A549 (cell line): ENCODE measurements at regions not wholly inside any gene's neighbourhood (a gene's known extent, or its start where the extent isn't known, plus 50 kb on each side); places are given as distances from the start of the nearest gene placed in this dataset.

Experiments
- CEBPB ChIP-seq, 2 experiments: fragments of >200 bp in 1 of 2; sonication (Bioruptor Twin) in 1 of 2; formaldehyde crosslinking in 1 of 2; IDR thresholded peaks; 2 replicates each; pipeline ENCODE4 v1.6.1; 2012 to 2016
- FOSL2 ChIP-seq, 2 experiments: fragments of 450-650 bp in 1 of 2; fragments of >200 bp in 1 of 2; sonication (Bioruptor Twin) in 1 of 2; formaldehyde crosslinking; IDR thresholded peaks; 2 replicates each; pipeline versions ENCODE4 v1.5.0 to v1.6.1; 2016 to 2020; ENCODE audit warnings: mild to moderate bottlenecking in 1 of 2, moderate library complexity in 1 of 2
- MYC ChIP-seq: IDR thresholded peaks from 2 replicates; pipeline ENCODE4 v1.6.1; 2012; ENCODE audit warnings: mild to moderate bottlenecking, inconsistent platforms, low read length, improper control_type of control experiment, borderline replicate concordance
- NR3C1 ChIP-seq: fragments of >200 bp; sonication (Bioruptor Twin); formaldehyde crosslinking; IDR thresholded peaks from 3 replicates; pipeline ENCODE4 v1.6.1; 2017
- POLR2A ChIP-seq: IDR thresholded peaks from 2 replicates; pipeline ENCODE4 v1.6.1; 2012; ENCODE audit warnings: mild to moderate bottlenecking, low read length
- RCOR1 ChIP-seq: fragments of 150-350 bp; IDR thresholded peaks from 2 replicates; pipeline ENCODE4 v1.6.1; 2014; ENCODE audit warnings: antibody characterized with exemption, low read length, low read depth
- SREBF2 ChIP-seq: fragments of 450-650 bp; IDR thresholded peaks from 2 replicates; pipeline ENCODE4 v1.6.1; 2014; ENCODE audit warnings: mild to moderate bottlenecking, moderate library complexity
- ZFP36 ChIP-seq: fragments of 450-650 bp; IDR thresholded peaks from 2 replicates; pipeline ENCODE4 v1.6.1; 2014; ENCODE audit warnings: borderline replicate concordance; ENCODE audit not compliant: partially characterized antibody
- TF ChIP-seq, protein P1 (sequence below): fragments of >200 bp; sonication (Bioruptor Twin); formaldehyde crosslinking; IDR thresholded peaks from 3 replicates; pipeline ENCODE4 v1.5.1; 2016
- TF ChIP-seq, protein P2 (sequence below): IDR thresholded peaks from 2 replicates; pipeline ENCODE4 v1.6.1; 2012

DNA sequence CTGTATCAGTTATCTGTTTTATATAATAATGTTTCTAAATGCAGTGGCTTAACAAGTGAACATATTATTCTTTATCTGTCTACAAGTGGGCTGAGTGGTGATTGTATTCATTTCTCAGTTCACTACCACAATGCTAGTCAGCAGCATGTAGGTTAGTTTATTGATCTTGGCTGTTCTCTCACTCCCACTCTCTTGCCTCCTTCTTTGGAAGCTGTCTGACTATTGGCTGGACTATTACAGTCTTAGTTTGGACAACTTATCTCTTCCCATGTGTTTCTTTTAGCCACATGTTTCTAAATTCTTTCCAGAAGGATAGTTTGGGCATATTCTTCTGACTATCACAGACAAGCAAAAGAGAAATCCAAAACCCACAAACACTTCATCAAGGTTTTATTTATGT lies 459.5 kb upstream of the AGA start:
- TF ChIP-seq SREBF2 (no peak), POLR2A (no peak), MYC (no peak), CEBPB (IDR thresholded peaks at IDR 0.05) (no peak), FOSL2 (IDR thresholded peaks at IDR 0.05) (no peak), FOSL2 (CRISPR knock-in tag; IDR thresholded peaks at IDR 0.05) (no peak), NR3C1 (no peak), ZFP36 (no peak), RCOR1 (no peak)
- TF ChIP-seq, protein P1, sequence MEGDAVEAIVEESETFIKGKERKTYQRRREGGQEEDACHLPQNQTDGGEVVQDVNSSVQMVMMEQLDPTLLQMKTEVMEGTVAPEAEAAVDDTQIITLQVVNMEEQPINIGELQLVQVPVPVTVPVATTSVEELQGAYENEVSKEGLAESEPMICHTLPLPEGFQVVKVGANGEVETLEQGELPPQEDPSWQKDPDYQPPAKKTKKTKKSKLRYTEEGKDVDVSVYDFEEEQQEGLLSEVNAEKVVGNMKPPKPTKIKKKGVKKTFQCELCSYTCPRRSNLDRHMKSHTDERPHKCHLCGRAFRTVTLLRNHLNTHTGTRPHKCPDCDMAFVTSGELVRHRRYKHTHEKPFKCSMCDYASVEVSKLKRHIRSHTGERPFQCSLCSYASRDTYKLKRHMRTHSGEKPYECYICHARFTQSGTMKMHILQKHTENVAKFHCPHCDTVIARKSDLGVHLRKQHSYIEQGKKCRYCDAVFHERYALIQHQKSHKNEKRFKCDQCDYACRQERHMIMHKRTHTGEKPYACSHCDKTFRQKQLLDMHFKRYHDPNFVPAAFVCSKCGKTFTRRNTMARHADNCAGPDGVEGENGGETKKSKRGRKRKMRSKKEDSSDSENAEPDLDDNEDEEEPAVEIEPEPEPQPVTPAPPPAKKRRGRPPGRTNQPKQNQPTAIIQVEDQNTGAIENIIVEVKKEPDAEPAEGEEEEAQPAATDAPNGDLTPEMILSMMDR = no peak
- TF ChIP-seq, protein P2, sequence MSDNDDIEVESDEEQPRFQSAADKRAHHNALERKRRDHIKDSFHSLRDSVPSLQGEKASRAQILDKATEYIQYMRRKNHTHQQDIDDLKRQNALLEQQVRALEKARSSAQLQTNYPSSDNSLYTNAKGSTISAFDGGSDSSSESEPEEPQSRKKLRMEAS = no peak
